Upper lobe of left lung (tissue), 4 donors: ENCODE measurements at regions not wholly inside any gene's neighbourhood (a gene's known extent, or its start where the extent isn't known, plus 50 kb on each side); places are given as distances from the start of the nearest gene placed in this dataset.

ENCODE experiments used
- POLR2A ChIP-seq, 4 donors: fragments of 450-650 bp; IDR thresholded peaks; one replicate each; pipeline ENCODE4 v1.5.1; 2016 to 2017; ENCODE audit warnings: antibody characterized with exemption in 4 of 4, mild to moderate bottlenecking in 2 of 4
- POLR2AphosphoS5 ChIP-seq, 2 donors: sonication (generic); formaldehyde crosslinking; IDR thresholded peaks; one replicate each; pipeline ENCODE4 v1.5.1; 2017; ENCODE audit warnings: antibody characterized with exemption in 2 of 2
- TF ChIP-seq, protein P1 (sequence below), 6 experiments: fragments of 450-650 bp in 4 of 6; fragments of 200-600 bp in 2 of 6; sonication (generic) in 2 of 6; IDR thresholded peaks; one replicate each; pipeline ENCODE4 v1.5.1; 2016 to 2019; ENCODE audit warnings: antibody characterized with exemption in 6 of 6

DNA sequence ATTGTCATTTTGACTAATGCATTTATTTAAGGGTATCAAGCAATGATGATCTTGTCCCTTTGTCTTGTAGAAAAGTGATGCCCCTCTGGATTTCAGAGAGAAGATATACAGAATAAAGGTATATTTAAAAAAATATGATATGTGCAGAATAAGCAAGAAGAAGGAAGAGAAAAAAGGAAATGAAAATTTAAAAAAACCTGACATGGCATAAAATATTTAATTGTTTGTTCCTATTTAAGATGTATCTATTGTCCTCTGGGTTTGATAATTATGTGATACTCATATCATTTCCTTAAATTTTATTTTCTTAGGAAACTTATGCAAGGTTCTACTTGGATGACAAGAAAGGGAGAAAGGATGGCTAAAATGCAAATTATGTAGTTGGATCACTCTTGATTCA, 983.7 kb upstream of the CDH6 start:
- TF ChIP-seq POLR2AphosphoS5 (IDR thresholded peaks at IDR 0.05) (no peak), POLR2A (IDR thresholded peaks at IDR 0.05) (no peak)
- TF ChIP-seq, protein P1, sequence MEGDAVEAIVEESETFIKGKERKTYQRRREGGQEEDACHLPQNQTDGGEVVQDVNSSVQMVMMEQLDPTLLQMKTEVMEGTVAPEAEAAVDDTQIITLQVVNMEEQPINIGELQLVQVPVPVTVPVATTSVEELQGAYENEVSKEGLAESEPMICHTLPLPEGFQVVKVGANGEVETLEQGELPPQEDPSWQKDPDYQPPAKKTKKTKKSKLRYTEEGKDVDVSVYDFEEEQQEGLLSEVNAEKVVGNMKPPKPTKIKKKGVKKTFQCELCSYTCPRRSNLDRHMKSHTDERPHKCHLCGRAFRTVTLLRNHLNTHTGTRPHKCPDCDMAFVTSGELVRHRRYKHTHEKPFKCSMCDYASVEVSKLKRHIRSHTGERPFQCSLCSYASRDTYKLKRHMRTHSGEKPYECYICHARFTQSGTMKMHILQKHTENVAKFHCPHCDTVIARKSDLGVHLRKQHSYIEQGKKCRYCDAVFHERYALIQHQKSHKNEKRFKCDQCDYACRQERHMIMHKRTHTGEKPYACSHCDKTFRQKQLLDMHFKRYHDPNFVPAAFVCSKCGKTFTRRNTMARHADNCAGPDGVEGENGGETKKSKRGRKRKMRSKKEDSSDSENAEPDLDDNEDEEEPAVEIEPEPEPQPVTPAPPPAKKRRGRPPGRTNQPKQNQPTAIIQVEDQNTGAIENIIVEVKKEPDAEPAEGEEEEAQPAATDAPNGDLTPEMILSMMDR (IDR thresholded peaks at IDR 0.05) = no peak
